GM12865 (cell line): ENCODE measurements at regions not wholly inside any gene's neighbourhood (a gene's known extent, or its start where the extent isn't known, plus 50 kb on each side); places are given as distances from the start of the nearest gene placed in this dataset.

Experiments used
- DNase-seq: peaks from one replicate; pipeline ENCODE4 v3.0.0; 2010; ENCODE audit warnings: low read depth
- H3K4me3 ChIP-seq: 2 replicates; pipeline ENCODE4 v1.5.1; 2011; ENCODE audit warnings: mild to moderate bottlenecking, low read depth, low read length, control low read depth
- TF ChIP-seq, protein P1 (sequence below): IDR thresholded peaks from 2 replicates; pipeline ENCODE4 v1.5.1; 2011; ENCODE audit warnings: low read length, control low read depth, low read depth, inconsistent platforms; ENCODE audit not compliant: insufficient read depth; ENCODE audit errors: missing control alignments

DNA sequence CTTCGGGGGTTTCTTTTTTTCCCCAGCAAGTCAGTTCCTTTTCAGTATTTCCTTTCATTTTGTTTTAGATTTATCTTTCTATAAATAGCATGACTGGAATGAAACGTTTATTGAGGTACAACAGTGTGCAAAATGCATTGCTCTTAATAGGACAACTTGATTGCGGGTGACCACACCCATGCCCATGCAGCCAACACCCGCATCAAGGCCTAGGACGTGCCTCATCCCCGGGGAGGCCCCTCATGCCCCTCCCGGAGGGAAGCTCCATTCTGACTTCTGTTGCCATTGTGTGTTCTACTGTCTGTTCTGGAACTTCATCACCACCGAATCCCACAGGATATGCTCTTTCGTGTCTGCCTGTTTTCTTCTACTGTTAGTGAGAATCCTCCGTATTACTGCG, 82.2 kb downstream of the RPS6KA4 start:
- no peak overlapping the region for H3K4me3 ChIP-seq
- TF ChIP-seq, protein P1, sequence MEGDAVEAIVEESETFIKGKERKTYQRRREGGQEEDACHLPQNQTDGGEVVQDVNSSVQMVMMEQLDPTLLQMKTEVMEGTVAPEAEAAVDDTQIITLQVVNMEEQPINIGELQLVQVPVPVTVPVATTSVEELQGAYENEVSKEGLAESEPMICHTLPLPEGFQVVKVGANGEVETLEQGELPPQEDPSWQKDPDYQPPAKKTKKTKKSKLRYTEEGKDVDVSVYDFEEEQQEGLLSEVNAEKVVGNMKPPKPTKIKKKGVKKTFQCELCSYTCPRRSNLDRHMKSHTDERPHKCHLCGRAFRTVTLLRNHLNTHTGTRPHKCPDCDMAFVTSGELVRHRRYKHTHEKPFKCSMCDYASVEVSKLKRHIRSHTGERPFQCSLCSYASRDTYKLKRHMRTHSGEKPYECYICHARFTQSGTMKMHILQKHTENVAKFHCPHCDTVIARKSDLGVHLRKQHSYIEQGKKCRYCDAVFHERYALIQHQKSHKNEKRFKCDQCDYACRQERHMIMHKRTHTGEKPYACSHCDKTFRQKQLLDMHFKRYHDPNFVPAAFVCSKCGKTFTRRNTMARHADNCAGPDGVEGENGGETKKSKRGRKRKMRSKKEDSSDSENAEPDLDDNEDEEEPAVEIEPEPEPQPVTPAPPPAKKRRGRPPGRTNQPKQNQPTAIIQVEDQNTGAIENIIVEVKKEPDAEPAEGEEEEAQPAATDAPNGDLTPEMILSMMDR: no peak
- no peak for DNase-seq

DNA sequence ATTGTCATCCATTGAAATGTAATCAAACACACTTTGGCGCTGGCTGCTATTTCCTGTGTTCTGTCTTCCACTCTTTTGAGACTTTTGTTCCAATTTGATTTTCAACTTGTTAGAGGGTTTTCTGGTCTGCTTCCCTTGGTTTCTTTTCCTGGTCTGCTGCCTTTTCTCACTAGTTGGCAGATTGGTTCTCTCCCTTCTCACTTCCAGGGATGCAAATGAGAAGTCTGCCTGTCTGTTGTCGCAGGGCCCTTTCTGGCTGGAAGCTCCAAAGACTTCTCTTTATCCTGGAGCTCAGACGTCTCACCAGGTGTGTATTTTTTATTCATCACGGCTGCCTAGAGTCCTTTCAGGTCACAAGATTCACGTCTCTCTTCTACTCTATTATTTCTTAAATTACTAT, 84.0 kb downstream of the RPS6KA4 start:
- no peak for DNase-seq
- TF ChIP-seq, protein P1: no peak
- no peak overlapping the region for H3K4me3 ChIP-seq

DNA sequence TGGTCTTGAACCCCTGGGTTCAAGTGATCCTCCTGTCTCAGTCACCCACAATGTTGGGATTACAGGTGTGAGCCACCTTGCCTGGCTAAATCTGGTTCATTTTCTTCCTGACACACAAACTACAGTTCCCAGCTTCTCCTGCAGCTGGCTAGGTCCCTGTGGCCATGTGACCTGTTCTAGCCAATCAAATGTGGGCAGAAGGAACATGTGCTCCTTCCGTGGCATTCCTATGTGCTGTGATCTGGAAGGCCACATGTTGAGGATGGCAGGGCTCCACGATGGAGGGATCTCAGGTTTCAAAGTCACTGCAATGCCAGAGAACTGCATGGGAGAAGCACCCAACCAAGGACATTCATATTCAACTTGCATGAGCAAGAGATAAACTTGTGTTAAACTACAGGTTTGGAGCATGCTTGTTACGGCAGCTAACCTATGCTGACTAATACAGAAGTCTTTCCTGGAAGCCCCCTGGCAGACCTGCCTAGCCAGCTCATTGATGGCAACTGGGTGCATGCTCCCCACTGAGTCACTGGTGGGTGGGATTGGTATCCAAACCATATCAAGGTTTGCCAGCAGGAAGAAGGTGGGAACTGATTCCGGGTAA, 86.0 kb downstream of the RPS6KA4 start:
- peak; percentile 54 for DNase-seq
- no peak overlapping the region for H3K4me3 ChIP-seq
- TF ChIP-seq, protein P1: no peak

DNA sequence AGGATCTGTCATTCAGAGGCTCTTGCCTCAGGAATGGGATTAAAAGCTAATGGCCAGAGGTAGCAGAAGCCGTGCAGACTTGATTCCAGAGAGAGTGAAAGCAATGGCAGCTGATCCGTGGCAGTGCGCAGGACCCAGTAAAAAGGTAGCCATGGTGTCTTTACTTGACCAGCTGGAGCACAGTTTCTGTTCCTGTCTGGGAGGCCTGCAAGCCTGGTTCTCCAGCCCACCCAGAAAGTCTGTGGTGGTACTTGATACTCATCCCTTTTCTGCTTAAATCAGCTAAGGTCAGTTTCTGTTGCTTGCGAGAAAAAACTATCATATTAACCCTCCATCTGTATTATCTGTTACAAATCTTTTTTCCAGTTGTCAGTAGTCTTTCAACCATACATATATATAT, 86.7 kb downstream of the RPS6KA4 start:
- DNase-seq: no peak
- no peak overlapping the region for H3K4me3 ChIP-seq
- TF ChIP-seq, protein P1: no peak

DNA sequence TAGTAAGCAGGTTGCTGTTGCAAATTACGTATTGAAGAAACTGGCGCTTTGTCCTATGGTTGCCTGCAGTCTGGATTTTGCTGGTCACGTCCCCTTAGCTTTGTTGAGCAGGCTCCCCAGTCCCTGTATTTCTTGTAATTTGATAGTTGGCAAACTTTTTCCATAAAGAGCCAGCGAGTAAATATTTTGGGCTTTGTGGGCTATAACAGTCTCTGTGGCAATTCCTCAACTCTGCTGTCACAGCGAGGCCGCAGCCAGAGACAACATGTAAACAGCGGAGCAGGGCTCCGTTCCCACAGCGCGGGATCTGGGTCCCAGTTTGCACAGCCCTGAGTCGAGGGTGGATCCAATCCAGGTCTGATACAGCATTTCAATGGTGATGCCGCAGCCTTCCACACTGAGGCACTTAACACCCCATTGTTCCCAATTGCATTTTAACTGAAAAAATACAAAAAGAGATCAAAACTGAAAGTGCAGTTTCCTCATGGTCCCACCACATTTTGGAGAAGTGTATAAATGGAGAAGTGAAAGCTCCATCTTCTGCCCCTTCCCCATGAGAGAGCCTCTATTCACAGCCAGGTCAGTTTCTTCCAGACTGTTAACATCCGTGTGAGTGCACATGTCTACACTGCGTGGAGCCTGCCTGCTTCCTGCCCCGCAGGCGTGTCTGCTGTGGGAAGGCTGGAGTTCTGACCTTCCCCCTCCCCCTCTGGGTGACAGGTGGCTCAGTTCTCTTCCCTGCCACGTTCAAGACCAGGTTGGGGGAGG, 89.1 kb downstream of the RPS6KA4 start:
- peak; percentile 42 for DNase-seq
- TF ChIP-seq, protein P1: no peak
- H3K4me3 ChIP-seq: peak overlapping the region; percentile 11

DNA sequence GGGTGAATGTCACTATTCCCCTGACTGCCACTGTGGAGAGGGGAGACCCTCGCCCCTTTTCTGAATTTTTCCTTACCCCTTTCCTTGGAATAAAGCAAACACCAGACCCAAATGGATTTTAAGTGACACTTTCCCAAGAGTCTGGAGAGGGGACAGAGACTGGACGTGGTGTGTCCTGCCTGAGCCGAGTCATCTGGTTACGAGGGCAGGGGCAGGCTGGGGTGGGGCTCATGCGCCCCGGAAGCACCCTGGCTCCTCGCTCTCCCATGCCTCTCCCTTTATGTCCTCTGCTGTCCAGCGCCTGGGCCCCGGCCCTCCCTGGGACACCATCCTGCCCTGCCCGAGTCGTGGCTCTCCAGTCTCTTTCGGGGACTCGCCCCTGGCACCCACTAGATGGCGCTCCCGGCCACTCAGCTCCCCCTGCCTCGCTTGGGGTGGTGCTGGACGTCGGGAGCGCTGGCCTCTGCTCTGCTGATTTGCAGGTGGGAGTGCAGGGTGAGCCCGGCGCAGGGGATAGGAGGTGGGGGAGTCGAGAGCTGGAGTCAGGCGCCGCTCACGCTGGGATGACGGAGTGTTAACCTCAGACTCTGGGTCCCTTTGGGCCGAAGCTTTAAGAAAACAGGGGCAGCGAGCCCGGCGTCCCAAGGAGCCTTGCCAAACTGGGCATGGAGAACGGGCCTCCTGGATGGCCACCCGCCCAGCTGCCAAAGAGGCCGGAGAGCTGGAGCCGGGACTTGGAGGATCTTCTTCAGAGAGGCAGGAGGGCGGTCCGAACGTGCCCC, 89.8 kb downstream of the RPS6KA4 start:
- TF ChIP-seq, protein P1: peak; percentile 81
- H3K4me3 ChIP-seq: peak overlapping the region; percentile 11
- DNase-seq: peak; percentile 68
